Lower lobe of right lung (tissue), 2 donors: ENCODE measurements at regions not wholly inside any gene's neighbourhood (a gene's known extent, or its start where the extent isn't known, plus 50 kb on each side); places are given as distances from the start of the nearest gene placed in this dataset.

ENCODE experiments used
- ATAC-seq, 2 donors: fragments of 200-7000 bp; cut with Tn5 transposase; one replicate each; pipeline ENCODE4 v1.9.1; 2020 to 2022; ENCODE audit warnings: mild to moderate bottlenecking in 2 of 2, moderate library complexity in 2 of 2
- DNase-seq: peaks from one replicate; pipeline ENCODE4 v3.0.0-alpha.2; 2020
- H3K27ac ChIP-seq: fragments of 200-600 bp; one replicate; pipeline ENCODE4 v1.8.0; 2022
- H3K27me3 ChIP-seq: fragments of 200-600 bp; one replicate; pipeline ENCODE4 v1.8.0; 2022; ENCODE audit warnings: low read depth
- H3K36me3 ChIP-seq: fragments of 200-600 bp; one replicate; pipeline ENCODE4 v1.8.0; 2022; ENCODE audit warnings: mild to moderate bottlenecking
- H3K4me1 ChIP-seq: fragments of 200-600 bp; one replicate; pipeline ENCODE4 v1.8.0; 2022
- H3K4me3 ChIP-seq: fragments of 200-600 bp; one replicate; pipeline ENCODE4 v1.8.0; 2022; ENCODE audit warnings: mild to moderate bottlenecking
- H3K9me3 ChIP-seq: fragments of 200-600 bp; one replicate; pipeline ENCODE4 v1.8.0; 2022
- intact Hi-C: fragments of 100-400 bp; cut with DNase I; formaldehyde crosslinking; loops from one replicate; pipeline ENCODE4 v1.11.0; 2022
- TF ChIP-seq, protein P1 (sequence below): fragments of 200-600 bp; IDR thresholded peaks from one replicate; pipeline ENCODE4 v1.8.0; 2022; ENCODE audit warnings: antibody characterized with exemption, mild to moderate bottlenecking
- donor health status: DM: no; HTN: yes; CAD: no; lungs with severe emphysema.

DNA sequence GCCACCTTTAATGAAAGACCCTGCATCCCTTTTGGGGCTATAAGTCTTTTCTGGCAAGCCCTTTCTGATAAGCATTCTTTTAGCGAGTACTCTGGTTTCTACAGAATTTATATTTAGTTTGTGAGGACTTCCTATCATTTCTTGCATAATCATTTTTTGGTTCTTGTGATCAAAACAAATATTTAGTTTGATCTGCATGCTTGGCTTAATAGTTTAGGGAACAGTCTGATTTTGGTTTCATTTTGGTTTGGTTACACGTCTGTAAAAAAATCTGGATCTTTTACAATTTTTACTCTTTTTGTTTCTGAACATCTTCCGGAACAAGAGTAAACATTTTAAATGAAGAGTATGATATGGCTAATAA, 1074.4 kb downstream of the CDH9 start:
- intact Hi-C loops = no loop called here
- H3K4me3 ChIP-seq = no peak overlapping the region
- H3K36me3 ChIP-seq = no peaks in the 10 kb centered on the region
- H3K9me3 ChIP-seq = no peaks in the 10 kb centered on the region
- ATAC-seq (no peak), DNase-seq (no peak)
- no peak overlapping the region for H3K27ac ChIP-seq
- no peaks in the 10 kb centered on the region for H3K4me1 ChIP-seq
- H3K27me3 ChIP-seq = no peaks in the 10 kb centered on the region
- TF ChIP-seq, protein P1, sequence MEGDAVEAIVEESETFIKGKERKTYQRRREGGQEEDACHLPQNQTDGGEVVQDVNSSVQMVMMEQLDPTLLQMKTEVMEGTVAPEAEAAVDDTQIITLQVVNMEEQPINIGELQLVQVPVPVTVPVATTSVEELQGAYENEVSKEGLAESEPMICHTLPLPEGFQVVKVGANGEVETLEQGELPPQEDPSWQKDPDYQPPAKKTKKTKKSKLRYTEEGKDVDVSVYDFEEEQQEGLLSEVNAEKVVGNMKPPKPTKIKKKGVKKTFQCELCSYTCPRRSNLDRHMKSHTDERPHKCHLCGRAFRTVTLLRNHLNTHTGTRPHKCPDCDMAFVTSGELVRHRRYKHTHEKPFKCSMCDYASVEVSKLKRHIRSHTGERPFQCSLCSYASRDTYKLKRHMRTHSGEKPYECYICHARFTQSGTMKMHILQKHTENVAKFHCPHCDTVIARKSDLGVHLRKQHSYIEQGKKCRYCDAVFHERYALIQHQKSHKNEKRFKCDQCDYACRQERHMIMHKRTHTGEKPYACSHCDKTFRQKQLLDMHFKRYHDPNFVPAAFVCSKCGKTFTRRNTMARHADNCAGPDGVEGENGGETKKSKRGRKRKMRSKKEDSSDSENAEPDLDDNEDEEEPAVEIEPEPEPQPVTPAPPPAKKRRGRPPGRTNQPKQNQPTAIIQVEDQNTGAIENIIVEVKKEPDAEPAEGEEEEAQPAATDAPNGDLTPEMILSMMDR = no peak

DNA sequence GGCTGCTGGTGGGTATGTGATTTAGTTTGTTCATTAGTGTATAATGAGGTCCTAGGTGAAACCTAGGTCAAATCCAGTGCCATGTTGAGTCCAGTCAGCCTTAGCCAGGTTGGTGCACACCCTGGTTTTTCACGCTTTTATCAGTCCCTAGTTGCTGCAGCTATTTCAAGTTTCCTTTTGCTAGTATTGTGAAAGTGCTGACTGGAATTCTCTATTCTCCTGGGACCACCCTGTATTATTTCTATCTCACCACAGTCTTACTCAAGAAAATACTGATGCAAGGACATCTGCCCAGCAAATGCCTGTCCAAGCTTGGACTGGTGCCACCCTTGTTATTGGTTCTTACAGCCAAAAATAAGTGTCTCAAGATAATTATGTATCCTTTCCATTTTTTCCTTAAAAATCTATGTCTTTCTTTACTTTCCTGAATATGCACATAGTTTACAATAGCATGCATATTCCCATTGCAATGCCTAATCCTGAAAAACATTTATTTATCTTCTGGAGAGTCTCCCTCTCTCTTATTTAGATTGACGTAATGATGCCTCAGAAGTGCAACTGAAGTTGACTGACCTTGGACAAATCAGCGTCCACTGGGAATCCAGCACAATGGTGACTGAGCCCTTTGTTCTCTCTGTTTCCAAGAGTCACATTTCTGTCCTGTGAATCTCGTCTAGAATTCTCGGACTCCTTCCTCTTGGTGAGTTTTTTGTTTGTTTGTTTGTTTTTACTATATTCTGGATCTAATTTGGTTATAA, 1075.0 kb downstream of the CDH9 start:
- intact Hi-C loops = no loop called here
- TF ChIP-seq, protein P1 = no peak
- DNase-seq = no peak
- H3K4me1 ChIP-seq = no peaks in the 10 kb centered on the region
- no peak for ATAC-seq
- no peaks in the 10 kb centered on the region for H3K36me3 ChIP-seq
- H3K4me3 ChIP-seq = no peak overlapping the region
- H3K9me3 ChIP-seq = no peaks in the 10 kb centered on the region
- H3K27ac ChIP-seq = no peak overlapping the region
- H3K27me3 ChIP-seq = no peaks in the 10 kb centered on the region

DNA sequence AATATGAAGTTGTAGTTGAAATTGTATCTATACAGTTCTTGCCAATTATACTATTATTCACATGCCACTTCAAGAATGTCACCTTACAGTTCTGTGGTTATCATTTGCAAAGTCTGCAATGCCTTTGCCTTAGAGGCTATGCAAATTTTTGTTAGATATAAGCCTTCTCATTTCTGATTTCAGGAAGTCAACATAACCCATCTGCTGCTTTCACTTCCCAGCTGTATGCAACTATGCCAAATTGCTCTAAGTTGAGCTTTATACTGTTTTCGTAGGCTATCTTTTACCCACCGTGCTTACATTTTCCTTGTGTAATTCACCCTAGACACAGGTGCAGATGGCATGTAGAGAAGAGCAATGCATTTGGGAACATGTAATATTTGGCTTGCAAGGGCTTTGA, 1083.0 kb downstream of the CDH9 start:
- H3K9me3 ChIP-seq = no peaks in the 10 kb centered on the region
- no peaks in the 10 kb centered on the region for H3K36me3 ChIP-seq
- H3K27me3 ChIP-seq = no peaks in the 10 kb centered on the region
- H3K4me3 ChIP-seq = no peak overlapping the region
- no peak for ATAC-seq
- TF ChIP-seq, protein P1 = no peak
- intact Hi-C loops = no loop called here
- no peaks in the 10 kb centered on the region for H3K4me1 ChIP-seq
- DNase-seq = no peak
- no peak overlapping the region for H3K27ac ChIP-seq

DNA sequence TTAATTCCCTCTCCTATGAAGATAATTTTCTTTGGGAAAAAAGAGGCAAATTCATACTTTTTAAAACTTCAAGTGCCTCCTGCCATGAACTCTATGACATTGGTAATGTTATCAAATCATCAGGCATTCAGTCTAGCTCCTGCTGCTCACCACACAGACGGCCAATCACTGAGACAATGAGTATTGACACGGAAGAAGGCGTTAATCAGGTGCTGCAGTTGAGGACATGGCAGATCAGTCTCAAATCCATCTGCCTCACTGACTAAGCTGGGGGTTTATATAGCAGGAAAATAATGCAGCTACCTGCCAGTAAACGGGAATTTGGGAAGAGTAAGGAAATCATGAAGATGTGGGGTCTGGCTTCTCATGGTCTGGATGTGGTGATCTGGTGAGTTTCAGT, 1087.7 kb downstream of the CDH9 start:
- H3K4me3 ChIP-seq = no peak overlapping the region
- ATAC-seq = no peak
- TF ChIP-seq, protein P1 = no peak
- no peak overlapping the region for H3K27ac ChIP-seq
- H3K27me3 ChIP-seq = no peaks in the 10 kb centered on the region
- no peaks in the 10 kb centered on the region for H3K4me1 ChIP-seq
- no peaks in the 10 kb centered on the region for H3K36me3 ChIP-seq
- no peak for DNase-seq
- H3K9me3 ChIP-seq = no peaks in the 10 kb centered on the region
- intact Hi-C loops = no loop called here

DNA sequence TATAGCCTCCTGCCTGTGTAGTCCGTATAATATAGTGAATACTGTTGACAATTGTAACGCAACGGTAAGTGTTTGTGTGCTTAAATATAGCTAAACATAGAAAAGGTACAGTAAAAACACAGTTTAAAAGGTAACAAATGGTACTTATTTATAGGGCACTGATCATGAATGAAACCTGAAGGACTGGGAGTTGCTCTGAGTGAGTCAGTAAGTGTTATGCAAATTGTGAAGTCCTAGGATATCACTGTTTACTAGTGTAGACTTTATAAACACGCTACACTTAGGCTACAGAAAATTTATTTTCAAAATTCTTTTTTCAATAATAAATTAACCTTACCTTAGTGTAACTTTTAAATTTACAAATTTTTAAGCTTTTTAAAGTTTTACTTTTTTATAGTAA, 1090.1 kb downstream of the CDH9 start:
- Histone ChIP-seq H3K9me3 (no peaks in the 10 kb centered on the region), H3K4me3 (no peak overlapping the region), H3K36me3 (no peaks in the 10 kb centered on the region), H3K4me1 (no peaks in the 10 kb centered on the region), H3K27ac (no peak overlapping the region), H3K27me3 (no peaks in the 10 kb centered on the region)
- DNase-seq (no peak), ATAC-seq (no peak)
- intact Hi-C loops = no loop called here
- TF ChIP-seq, protein P1 = no peak
